ENCODE measurements at regions not wholly inside any gene's neighbourhood (a gene's known extent, or its start where the extent isn't known, plus 50 kb on each side); places are given as distances from the start of the nearest gene placed in this dataset.

- Histone ChIP-seq H3K27ac (no peak overlapping the region), H3K36me3 (ENCODE audit: insufficient read depth, low read length) (no peaks in the 10 kb centered on the region), H3K9ac (ENCODE audit: insufficient read length) (no peak overlapping the region), H3K9me3 (ENCODE audit: low read depth, low read length) (no peaks in the 10 kb centered on the region), H3K4me3 (no peak overlapping the region)
- no peak for DNase-seq (ENCODE audit: low read depth, low spot score)
- TF ChIP-seq EZH2 (IDR thresholded peaks at IDR 0.05) (no peak), FOXP2 (optimal IDR thresholded peaks at IDR 0.05; ENCODE audit: control extremely low read depth, extremely low read length, insufficient read depth) (no peak), POLR2AphosphoS5 (IDR thresholded peaks at IDR 0.05; ENCODE audit: borderline replicate concordance, low read depth, low read length) (no peak)
Measured at GRCh38 chr4:13067077-13067476, 417.1 kb downstream of the RAB28 start.

GRCh38 chr4:13059019-13059418 is 425.1 kb downstream of the RAB28 start:
- Histone ChIP-seq H3K9ac (ENCODE audit: insufficient read length) (no peak overlapping the region), H3K27ac (no peak overlapping the region), H3K36me3 (ENCODE audit: insufficient read depth, low read length) (no peaks in the 10 kb centered on the region), H3K4me3 (no peak overlapping the region), H3K9me3 (ENCODE audit: low read depth, low read length) (no peaks in the 10 kb centered on the region)
- no peak for TF ChIP-seq POLR2AphosphoS5 (IDR thresholded peaks at IDR 0.05; ENCODE audit: borderline replicate concordance, low read depth, low read length)
- no peak for TF ChIP-seq FOXP2 (optimal IDR thresholded peaks at IDR 0.05; ENCODE audit: control extremely low read depth, extremely low read length, insufficient read depth)
- TF ChIP-seq EZH2 (IDR thresholded peaks at IDR 0.05), result no peak
- no peak for DNase-seq (ENCODE audit: low read depth, low spot score)

- no peak for TF ChIP-seq POLR2AphosphoS5 (IDR thresholded peaks at IDR 0.05; ENCODE audit: borderline replicate concordance, low read depth, low read length)
- TF ChIP-seq FOXP2 (optimal IDR thresholded peaks at IDR 0.05; ENCODE audit: control extremely low read depth, extremely low read length, insufficient read depth), result no peak
- TF ChIP-seq EZH2 (IDR thresholded peaks at IDR 0.05), result no peak
- Histone ChIP-seq H3K27ac (no peak overlapping the region), H3K36me3 (ENCODE audit: insufficient read depth, low read length) (no peaks in the 10 kb centered on the region), H3K9me3 (ENCODE audit: low read depth, low read length) (no peaks in the 10 kb centered on the region), H3K9ac (ENCODE audit: insufficient read length) (no peak overlapping the region), H3K4me3 (no peak overlapping the region)
- DNase-seq (ENCODE audit: low read depth, low spot score), result no peak
Measured at GRCh38 chr4:13056630-13057189, 427.4 kb downstream of the RAB28 start.

GRCh38 chr4:13054420-13054970 is 429.6 kb downstream of the RAB28 start:
- no peaks in the 10 kb centered on the region for H3K36me3 ChIP-seq (ENCODE audit: insufficient read depth, low read length)
- H3K27ac ChIP-seq, result no peak overlapping the region
- no peak overlapping the region for H3K9ac ChIP-seq (ENCODE audit: insufficient read length)
- TF ChIP-seq POLR2AphosphoS5 (IDR thresholded peaks at IDR 0.05; ENCODE audit: borderline replicate concordance, low read depth, low read length), result no peak
- no peak for TF ChIP-seq FOXP2 (optimal IDR thresholded peaks at IDR 0.05; ENCODE audit: control extremely low read depth, extremely low read length, insufficient read depth)
- TF ChIP-seq EZH2 (IDR thresholded peaks at IDR 0.05), result no peak
- no peak overlapping the region for H3K4me3 ChIP-seq
- no peaks in the 10 kb centered on the region for H3K9me3 ChIP-seq (ENCODE audit: low read depth, low read length)
- DNase-seq (ENCODE audit: low read depth, low spot score), result no peak

DNA sequence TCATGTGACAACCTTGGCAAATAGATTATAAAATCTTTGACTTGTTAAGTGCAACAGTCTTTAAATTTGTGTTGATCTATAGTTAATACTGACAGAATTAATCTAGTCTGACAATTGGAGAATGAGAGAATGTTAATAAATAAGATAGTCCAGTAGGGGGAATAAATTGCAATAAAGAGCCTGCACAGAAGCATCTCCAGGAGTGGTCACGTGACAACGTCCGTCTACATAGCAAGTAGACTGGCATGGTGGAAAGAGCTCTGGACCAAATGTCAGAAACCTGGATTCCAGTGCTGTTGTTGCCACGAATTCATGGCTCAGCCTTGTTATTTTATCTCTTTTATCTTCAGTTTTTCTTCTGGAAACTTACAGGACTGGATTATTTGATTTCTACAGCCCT is 436.5 kb downstream of the RAB28 start:
- Histone ChIP-seq H3K36me3 (ENCODE audit: insufficient read depth, low read length) (no peaks in the 10 kb centered on the region), H3K4me3 (no peak overlapping the region), H3K9me3 (ENCODE audit: low read depth, low read length) (no peaks in the 10 kb centered on the region), H3K27ac (no peak overlapping the region), H3K9ac (ENCODE audit: insufficient read length) (no peak overlapping the region)
- DNase-seq (ENCODE audit: low read depth, low spot score), result no peak
- TF ChIP-seq POLR2AphosphoS5 (IDR thresholded peaks at IDR 0.05; ENCODE audit: borderline replicate concordance, low read depth, low read length), result no peak
- TF ChIP-seq EZH2 (IDR thresholded peaks at IDR 0.05), result no peak

GRCh38 chr4:13036841-13037240 is 447.3 kb downstream of the RAB28 start:
- Histone ChIP-seq H3K9me3 (ENCODE audit: low read depth, low read length) (no peaks in the 10 kb centered on the region), H3K9ac (ENCODE audit: insufficient read length) (no peak overlapping the region), H3K27ac (no peak overlapping the region), H3K36me3 (ENCODE audit: insufficient read depth, low read length) (no peaks in the 10 kb centered on the region), H3K4me3 (no peak overlapping the region)
- no peak for DNase-seq (ENCODE audit: low read depth, low spot score)
- TF ChIP-seq FOXP2 (optimal IDR thresholded peaks at IDR 0.05; ENCODE audit: control extremely low read depth, extremely low read length, insufficient read depth) (no peak), EZH2 (IDR thresholded peaks at IDR 0.05) (no peak), POLR2AphosphoS5 (IDR thresholded peaks at IDR 0.05; ENCODE audit: borderline replicate concordance, low read depth, low read length) (no peak)

DNA sequence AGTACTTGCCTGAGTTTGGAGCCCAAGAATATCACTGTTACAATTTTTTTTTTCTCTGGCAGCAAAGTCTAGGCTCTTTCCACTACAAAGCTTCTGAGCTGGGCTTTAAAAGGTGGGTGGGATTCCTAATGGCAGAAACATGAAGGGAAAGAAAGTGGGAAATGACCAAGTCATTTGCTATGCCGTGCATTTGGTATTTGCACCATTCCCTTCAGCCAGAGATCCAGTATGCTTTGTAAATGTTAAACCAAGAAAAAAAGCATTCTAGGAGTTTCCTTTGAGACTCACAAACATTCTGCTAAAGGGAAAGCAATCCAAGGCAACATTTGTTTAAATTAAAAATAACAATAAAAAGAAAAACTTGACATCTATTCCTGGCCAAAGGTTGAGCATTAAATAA is 451.2 kb downstream of the RAB28 start:
- TF ChIP-seq EZH2 (IDR thresholded peaks at IDR 0.05), result no peak
- no peak for TF ChIP-seq FOXP2 (optimal IDR thresholded peaks at IDR 0.05; ENCODE audit: control extremely low read depth, extremely low read length, insufficient read depth)
- TF ChIP-seq POLR2AphosphoS5 (IDR thresholded peaks at IDR 0.05; ENCODE audit: borderline replicate concordance, low read depth, low read length), result no peak
- Histone ChIP-seq H3K36me3 (ENCODE audit: insufficient read depth, low read length) (no peaks in the 10 kb centered on the region), H3K27ac (no peak overlapping the region), H3K9ac (ENCODE audit: insufficient read length) (no peak overlapping the region), H3K9me3 (ENCODE audit: low read depth, low read length) (no peaks in the 10 kb centered on the region), H3K4me3 (no peak overlapping the region)
- DNase-seq (ENCODE audit: low read depth, low spot score), result no peak

- DNase-seq (ENCODE audit: low read depth, low spot score), result no peak
- Histone ChIP-seq H3K27ac (no peak overlapping the region), H3K4me3 (no peak overlapping the region), H3K36me3 (ENCODE audit: insufficient read depth, low read length) (no peaks in the 10 kb centered on the region), H3K9me3 (ENCODE audit: low read depth, low read length) (no peaks in the 10 kb centered on the region), H3K9ac (ENCODE audit: insufficient read length) (no peak overlapping the region)
- no peak for TF ChIP-seq FOXP2 (optimal IDR thresholded peaks at IDR 0.05; ENCODE audit: control extremely low read depth, extremely low read length, insufficient read depth)
Measured at GRCh38 chr4:13024147-13025105, 459.7 kb downstream of the RAB28 start.
